ENCODE measurements at regions not wholly inside any gene's neighbourhood (a gene's known extent, or its start where the extent isn't known, plus 50 kb on each side); places are given as distances from the start of the nearest gene placed in this dataset.

- TF ChIP-seq CTCF (IDR thresholded peaks at IDR 0.05), result no peak
- no peak for TF ChIP-seq POLR2A (IDR thresholded peaks at IDR 0.05)
Measured at GRCh38 chr4:31375936-31376335, 655.8 kb downstream of the PCDH7 start.

All from right lobe of liver (tissue), 4 donors.